DOHH2 (cell line): ENCODE measurements at regions not wholly inside any gene's neighbourhood (a gene's known extent, or its start where the extent isn't known, plus 50 kb on each side); places are given as distances from the start of the nearest gene placed in this dataset.

ENCODE experiments used
- EZH2phosphoT487 ChIP-seq: fragments of 200-600 bp; sonication (generic); IDR thresholded peaks from 2 replicates; pipeline ENCODE4 v1.6.1; 2017; ENCODE audit warnings: borderline replicate concordance, mild to moderate bottlenecking, antibody characterized with exemption, low read length, moderate library complexity, mixed read lengths
- TF ChIP-seq, protein P1 (sequence below): fragments of 200-600 bp; sonication (generic); IDR thresholded peaks from one replicate; pipeline ENCODE4 v1.5.1; 2014; ENCODE audit warnings: antibody characterized with exemption, mild to moderate bottlenecking, low read depth, low read length; ENCODE audit not compliant: poor library complexity, severe bottlenecking

- TF ChIP-seq, protein P1, sequence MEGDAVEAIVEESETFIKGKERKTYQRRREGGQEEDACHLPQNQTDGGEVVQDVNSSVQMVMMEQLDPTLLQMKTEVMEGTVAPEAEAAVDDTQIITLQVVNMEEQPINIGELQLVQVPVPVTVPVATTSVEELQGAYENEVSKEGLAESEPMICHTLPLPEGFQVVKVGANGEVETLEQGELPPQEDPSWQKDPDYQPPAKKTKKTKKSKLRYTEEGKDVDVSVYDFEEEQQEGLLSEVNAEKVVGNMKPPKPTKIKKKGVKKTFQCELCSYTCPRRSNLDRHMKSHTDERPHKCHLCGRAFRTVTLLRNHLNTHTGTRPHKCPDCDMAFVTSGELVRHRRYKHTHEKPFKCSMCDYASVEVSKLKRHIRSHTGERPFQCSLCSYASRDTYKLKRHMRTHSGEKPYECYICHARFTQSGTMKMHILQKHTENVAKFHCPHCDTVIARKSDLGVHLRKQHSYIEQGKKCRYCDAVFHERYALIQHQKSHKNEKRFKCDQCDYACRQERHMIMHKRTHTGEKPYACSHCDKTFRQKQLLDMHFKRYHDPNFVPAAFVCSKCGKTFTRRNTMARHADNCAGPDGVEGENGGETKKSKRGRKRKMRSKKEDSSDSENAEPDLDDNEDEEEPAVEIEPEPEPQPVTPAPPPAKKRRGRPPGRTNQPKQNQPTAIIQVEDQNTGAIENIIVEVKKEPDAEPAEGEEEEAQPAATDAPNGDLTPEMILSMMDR, result no peak
- TF ChIP-seq EZH2phosphoT487, result no peak
Measured at GRCh38 chr5:158153508-158153907, 294.6 kb upstream of the CLINT1 start.
